GM19193 (cell line): ENCODE measurements at regions not wholly inside any gene's neighbourhood (a gene's known extent, or its start where the extent isn't known, plus 50 kb on each side); places are given as distances from the start of the nearest gene placed in this dataset.

Experiments
- POLR2A ChIP-seq: IDR thresholded peaks from 4 replicates; pipeline ENCODE4 v1.6.1; 2011; ENCODE audit not compliant: insufficient read depth, insufficient read length; ENCODE audit errors: extremely low read depth

DNA sequence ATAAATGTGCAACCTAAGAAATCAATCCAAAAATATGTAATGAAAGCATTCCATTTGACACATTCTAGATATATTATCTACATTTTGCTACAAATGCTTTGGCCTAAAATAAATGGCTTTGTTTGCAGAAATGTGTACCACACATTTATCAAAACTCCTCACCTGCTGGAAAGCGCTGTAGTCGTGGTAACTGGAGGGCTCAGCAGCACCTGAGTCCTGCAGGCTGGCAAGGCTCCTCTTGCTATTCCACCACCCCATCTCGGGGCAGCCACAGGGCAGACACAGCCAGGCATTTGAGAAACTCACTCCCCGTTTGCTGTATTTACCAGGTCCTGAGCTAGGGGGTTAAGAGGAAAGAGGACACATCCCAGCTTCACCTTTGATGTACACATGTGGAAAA is 68.1 kb upstream of the TOMM7 start:
- no peak for TF ChIP-seq POLR2A

GRCh38 chr7:22885797-22886261 is 63.2 kb upstream of the TOMM7 start:
- peak; percentile 37 for TF ChIP-seq POLR2A

DNA sequence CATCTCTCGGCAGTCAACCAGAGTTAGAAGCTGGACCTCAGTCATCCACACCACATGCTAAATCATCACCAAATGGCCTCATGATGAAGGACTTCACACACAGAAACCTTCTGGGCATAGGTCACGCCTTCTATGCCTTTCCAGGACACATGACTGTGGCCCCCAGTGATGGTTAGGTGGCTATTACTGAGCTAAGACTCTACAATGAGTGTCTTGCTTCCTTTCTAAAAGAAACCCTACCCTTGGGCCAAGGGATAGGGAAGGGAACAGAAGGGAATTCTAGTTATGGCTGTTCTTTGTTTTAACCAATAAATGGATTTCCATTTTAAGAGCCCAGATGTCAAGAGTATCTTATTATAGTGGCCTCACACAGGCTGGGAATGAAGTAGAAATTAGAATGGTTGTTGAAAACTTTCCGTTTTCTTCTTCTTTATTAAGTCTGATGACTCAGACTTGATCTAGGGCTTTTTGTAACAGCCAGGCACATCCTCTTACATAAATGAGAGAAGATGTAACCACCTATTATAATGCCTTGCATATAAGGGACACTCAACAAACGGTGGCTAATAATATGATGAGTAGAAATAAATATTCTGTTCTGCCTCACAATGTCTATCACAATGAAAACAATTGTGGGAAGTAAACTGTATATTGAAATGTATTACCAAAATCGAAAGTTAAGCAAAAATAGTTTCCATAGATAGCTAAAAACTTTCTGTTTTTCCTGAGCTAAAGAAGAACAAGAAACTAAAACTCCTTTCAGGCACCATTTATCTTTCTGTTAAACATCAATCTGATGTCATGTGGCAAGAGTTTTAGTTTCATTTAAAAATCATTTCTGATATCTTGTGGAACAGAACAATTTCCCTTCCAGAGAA is 62.5 kb upstream of the TOMM7 start:
- TF ChIP-seq POLR2A, result no peak

DNA sequence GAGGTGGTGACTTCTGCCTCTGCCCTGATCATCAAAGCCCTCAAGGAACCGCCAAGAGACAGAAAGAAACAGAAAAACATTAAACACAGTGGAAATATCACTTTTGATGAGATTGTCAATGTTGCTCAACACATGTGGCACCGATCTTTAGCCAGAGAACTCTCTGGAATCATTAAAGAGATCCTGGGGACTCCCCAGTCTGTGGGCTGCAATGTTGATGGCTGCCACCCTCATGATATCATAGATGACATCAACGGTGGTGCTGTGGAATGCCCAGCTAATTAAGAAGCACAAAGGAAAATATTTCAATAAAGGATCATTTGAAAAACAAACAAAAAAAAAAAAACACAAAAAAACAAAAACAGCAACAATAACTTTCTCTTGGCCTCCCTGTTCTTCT is 59.5 kb upstream of the TOMM7 start:
- no peak for TF ChIP-seq POLR2A

DNA sequence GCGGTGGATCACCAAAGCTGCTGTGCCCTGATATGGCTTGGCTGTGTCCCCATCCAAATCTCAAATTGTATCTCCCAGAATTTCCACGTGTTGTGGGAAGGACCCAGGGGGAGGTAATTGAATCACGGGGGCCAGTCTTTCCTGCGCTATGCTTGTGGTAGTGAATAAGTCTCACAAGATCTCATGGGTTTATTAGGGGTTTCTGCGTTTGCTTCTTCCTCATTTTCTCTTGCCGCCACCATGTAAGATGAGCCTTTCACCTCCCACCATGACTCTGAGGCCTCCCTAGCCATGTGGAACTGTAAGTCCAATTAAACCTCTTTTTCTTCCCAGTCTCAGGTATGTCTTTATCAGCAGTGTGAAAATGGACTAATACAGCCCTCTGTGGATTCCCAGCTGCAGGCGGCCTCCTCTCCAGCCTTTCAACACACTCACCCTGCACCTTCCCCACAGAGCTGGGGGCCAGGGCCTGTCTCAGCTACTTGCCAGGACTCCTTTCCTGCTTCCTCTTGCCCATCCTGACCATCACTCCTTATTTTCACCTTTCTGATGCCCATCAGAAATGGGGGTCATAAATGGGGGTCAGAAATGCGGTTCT is 57.2 kb upstream of the TOMM7 start:
- no peak for TF ChIP-seq POLR2A

- no peak for TF ChIP-seq POLR2A
These were observed 56.6 kb upstream of the TOMM7 start for GRCh38 chr7:22879280-22879679.

GRCh38 chr7:22876986-22877729 is 54.5 kb upstream of the TOMM7 start:
- no peak for TF ChIP-seq POLR2A

DNA sequence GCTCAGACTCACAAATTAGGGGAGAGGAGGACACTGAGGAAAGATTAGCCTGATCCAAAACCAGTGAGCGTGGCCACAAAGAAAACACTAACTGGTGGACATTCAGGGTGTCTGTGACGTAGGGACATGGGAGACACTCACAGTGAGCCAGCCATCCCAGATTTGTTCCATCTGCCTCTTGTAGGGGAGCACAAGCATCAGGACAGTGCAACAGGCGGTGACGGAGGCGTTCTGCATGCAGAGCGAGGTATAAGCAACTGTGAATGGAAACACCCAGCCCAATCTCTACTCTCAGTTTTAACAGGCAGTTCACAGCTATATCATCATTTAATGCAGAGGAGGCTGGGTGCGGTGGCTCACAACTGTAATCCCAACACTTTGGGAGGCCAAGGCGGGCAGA is 52.8 kb upstream of the TOMM7 start:
- no peak for TF ChIP-seq POLR2A

GRCh38 chr7:22874904-22875303 is 52.3 kb upstream of the TOMM7 start:
- no peak for TF ChIP-seq POLR2A
